ENCODE measurements at regions not wholly inside any gene's neighbourhood (a gene's known extent, or its start where the extent isn't known, plus 50 kb on each side); places are given as distances from the start of the nearest gene placed in this dataset.

- no peak for DNase-seq (ENCODE audit: low spot score)
- in situ Hi-C loops (cut with MboI; ENCODE audit: low pct_unique_long_range_greater_than_20kb, low sequenced_read_pairs, unreplicated experiment): no loop called here
Observed at GRCh38 chr18:40577239-40577980, 1377.6 kb upstream of the PIK3C3 start.

GRCh38 chr18:40576507-40577115, 1378.4 kb upstream of the PIK3C3 start:
- no peak for DNase-seq (ENCODE audit: low spot score)
- TF ChIP-seq CTCF (IDR thresholded peaks at IDR 0.05; ENCODE audit: extremely low read depth, insufficient read depth, missing control alignments): no peak
- in situ Hi-C loops (cut with MboI; ENCODE audit: low pct_unique_long_range_greater_than_20kb, low sequenced_read_pairs, unreplicated experiment): no loop called here

More at GRCh38 chr18:40577239-40577980, 1377.6 kb upstream of the PIK3C3 start:
- TF ChIP-seq CTCF (IDR thresholded peaks at IDR 0.05; ENCODE audit: extremely low read depth, insufficient read depth, missing control alignments): no peak

- in situ Hi-C loops (cut with MboI; ENCODE audit: low pct_unique_long_range_greater_than_20kb, low sequenced_read_pairs, unreplicated experiment): no loop called here
- no peak for DNase-seq (ENCODE audit: low spot score)
Observed at GRCh38 chr18:40570615-40571014, 1384.4 kb upstream of the PIK3C3 start.

GRCh38 chr18:40569605-40570004, 1385.4 kb upstream of the PIK3C3 start:
- DNase-seq (ENCODE audit: low spot score): no peak
- TF ChIP-seq CTCF (IDR thresholded peaks at IDR 0.05; ENCODE audit: extremely low read depth, insufficient read depth, missing control alignments): no peak
- in situ Hi-C loops (cut with MboI; ENCODE audit: low pct_unique_long_range_greater_than_20kb, low sequenced_read_pairs, unreplicated experiment): no loop called here

More at GRCh38 chr18:40570615-40571014, 1384.4 kb upstream of the PIK3C3 start:
- TF ChIP-seq CTCF (IDR thresholded peaks at IDR 0.05; ENCODE audit: extremely low read depth, insufficient read depth, missing control alignments): no peak

- TF ChIP-seq CTCF (IDR thresholded peaks at IDR 0.05; ENCODE audit: extremely low read depth, insufficient read depth, missing control alignments): no peak
- in situ Hi-C loops (cut with MboI; ENCODE audit: low pct_unique_long_range_greater_than_20kb, low sequenced_read_pairs, unreplicated experiment): no loop called here
- DNase-seq (ENCODE audit: low spot score): no peak
Observed at GRCh38 chr18:40566510-40566844, 1388.6 kb upstream of the PIK3C3 start.

GRCh38 chr18:40565805-40566509, 1389.1 kb upstream of the PIK3C3 start:
- in situ Hi-C loops (cut with MboI; ENCODE audit: low pct_unique_long_range_greater_than_20kb, low sequenced_read_pairs, unreplicated experiment): no loop called here
- TF ChIP-seq CTCF (IDR thresholded peaks at IDR 0.05; ENCODE audit: extremely low read depth, insufficient read depth, missing control alignments): no peak
- DNase-seq (ENCODE audit: low spot score): no peak
